Stimulated activated CD4-positive, alpha-beta T cell treated with anti-CD3 and anti-CD28 coated beads, TNF-alpha, amount 100 ng/mL, for 4 hours (primary cell): ENCODE measurements at regions not wholly inside any gene's neighbourhood (a gene's known extent, or its start where the extent isn't known, plus 50 kb on each side); places are given as distances from the start of the nearest gene placed in this dataset.
"Not testable (repeated sequence)": the region's sequence is repeated elsewhere in the genome, so short reads cannot be mapped to it uniquely, and the experiment has no call there.

Experiments used
- DNase-seq, 3 experiments: peaks; one replicate each; pipeline ENCODE4 v3.0.0-alpha.2; 2020; ENCODE audit warnings: low read depth in 3 of 3

GRCh38 chr4:36601864-36602495, 320.6 kb downstream of the DTHD1 start:
- no peak for DNase-seq

DNA sequence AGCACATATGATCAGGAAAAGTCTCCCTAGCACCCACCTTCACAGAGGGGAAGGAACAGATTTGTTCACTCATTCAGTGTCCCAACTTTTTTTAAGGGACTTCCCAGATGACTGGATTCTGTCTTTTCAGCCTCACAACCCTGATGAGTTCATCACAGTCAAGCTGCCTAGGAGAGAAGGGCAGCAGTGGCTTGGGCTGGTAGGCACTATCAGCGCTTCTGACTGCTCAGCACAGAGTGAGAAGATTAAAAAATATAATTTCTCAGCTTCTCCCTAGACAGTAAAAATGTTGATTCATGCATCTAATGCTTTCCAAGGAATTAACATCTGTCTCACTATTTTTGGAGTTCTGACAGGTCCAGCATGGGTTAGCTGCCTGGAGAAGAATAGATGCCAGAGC, 328.2 kb downstream of the DTHD1 start:
- DNase-seq = no peak

- no peak for DNase-seq
Measured at GRCh38 chr4:36610628-36611027, 329.2 kb downstream of the DTHD1 start.

DNA sequence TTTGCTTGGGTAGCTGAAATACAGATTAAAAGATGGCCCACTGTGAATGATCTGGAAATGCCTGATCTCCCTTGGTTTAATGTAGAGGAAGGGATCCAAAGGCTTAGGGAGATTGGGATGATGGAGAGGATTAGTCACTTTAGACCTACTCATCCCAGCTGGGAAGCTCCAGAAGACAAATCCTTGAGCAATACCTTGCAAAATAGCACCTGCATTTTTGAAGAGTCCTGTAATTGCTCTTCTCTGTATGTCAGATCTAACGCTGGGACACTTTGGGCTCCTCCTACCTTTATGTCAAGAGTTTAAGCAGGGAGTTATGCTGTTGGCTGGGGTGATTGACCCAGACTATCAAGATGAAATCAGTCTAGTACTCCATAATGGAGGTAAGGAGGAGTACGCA, 331.7 kb downstream of the DTHD1 start:
- DNase-seq = not testable (repeated sequence)

GRCh38 chr4:36614011-36614410, 332.6 kb downstream of the DTHD1 start:
- DNase-seq = no peak

GRCh38 chr4:36618102-36618501, 336.7 kb downstream of the DTHD1 start:
- no peak for DNase-seq

GRCh38 chr4:36624030-36624429, 342.6 kb downstream of the DTHD1 start:
- DNase-seq = no peak

GRCh38 chr4:36638273-36638811, 356.9 kb downstream of the DTHD1 start:
- no peak for DNase-seq

- no peak for DNase-seq
Measured at GRCh38 chr4:36640876-36641275, 359.5 kb downstream of the DTHD1 start.

- no peak for DNase-seq
Measured at GRCh38 chr4:36651253-36651652, 369.8 kb downstream of the DTHD1 start.

GRCh38 chr4:36652857-36653256, 371.4 kb downstream of the DTHD1 start:
- DNase-seq = no peak

- DNase-seq = no peak
Measured at GRCh38 chr4:36665985-36666527, 384.6 kb downstream of the DTHD1 start.

GRCh38 chr4:36675436-36675835, 394.0 kb downstream of the DTHD1 start:
- DNase-seq = no peak

GRCh38 chr4:36676139-36677050, 395.0 kb downstream of the DTHD1 start:
- no peak for DNase-seq

GRCh38 chr4:36677112-36677511, 395.7 kb downstream of the DTHD1 start:
- DNase-seq = no peak

GRCh38 chr4:36677874-36678273, 396.5 kb downstream of the DTHD1 start:
- DNase-seq = no peak

DNA sequence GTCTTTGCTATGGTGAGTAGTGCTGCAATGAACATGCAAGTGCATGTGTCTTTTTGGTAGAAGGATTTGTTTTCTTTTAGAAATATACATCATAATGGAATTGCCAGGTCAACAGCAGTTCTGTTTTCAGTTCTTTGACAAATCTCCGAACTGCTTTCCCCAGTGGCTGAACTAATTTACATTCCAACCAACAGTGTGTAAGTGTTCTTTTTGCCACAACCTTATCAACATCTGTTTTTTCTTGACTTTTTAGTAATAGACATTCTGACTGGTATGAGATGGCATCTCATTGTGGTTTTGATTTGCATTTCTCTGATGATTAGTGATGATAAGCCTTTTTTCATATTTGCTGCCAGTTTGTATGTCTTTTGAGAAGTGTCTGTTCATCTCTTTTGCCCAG, 406.3 kb downstream of the DTHD1 start:
- DNase-seq = no peak

DNA sequence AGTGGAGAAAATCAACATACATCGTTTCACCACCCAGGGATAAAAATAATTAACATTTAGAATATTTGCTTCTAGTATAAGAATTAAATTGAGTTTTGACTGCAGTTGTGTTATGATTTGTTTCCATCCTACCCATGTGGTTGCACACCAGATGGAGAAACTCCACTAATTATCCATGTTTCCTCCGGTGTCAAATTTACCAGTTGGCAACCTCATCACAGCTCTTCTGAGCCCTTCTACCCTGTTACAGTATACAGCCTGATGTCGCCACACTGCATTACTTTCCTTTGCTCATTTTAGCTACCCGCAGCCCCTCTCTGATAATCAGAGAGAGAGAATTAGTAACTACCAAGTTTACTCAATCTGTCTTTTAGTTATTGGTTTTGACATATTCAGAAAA, 411.2 kb downstream of the DTHD1 start:
- DNase-seq = no peak

- no peak for DNase-seq
Measured at GRCh38 chr4:36702245-36702644, 420.8 kb downstream of the DTHD1 start.

- no peak for DNase-seq
Measured at GRCh38 chr4:36704289-36704688, 422.9 kb downstream of the DTHD1 start.

DNA sequence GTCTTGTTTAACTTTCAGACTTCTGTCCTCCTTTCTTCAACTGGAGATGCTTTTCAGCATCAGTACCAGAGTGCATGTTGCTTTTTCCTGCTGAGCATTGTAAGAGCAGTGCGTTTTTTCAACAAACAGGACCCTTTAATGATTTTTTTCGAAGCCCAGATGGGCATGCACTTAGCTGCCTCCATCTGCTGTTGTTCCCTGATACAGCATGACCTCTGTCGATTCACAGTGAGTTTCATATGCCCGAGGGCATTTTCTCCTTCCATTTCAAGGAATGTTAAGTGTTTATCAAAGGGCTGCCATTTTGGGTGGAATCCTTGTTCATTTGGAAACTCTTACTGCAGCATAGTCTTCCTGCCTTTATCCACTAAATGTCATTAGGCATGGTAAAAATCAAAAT, 428.6 kb downstream of the DTHD1 start:
- no peak for DNase-seq

- no peak for DNase-seq
Measured at GRCh38 chr4:36712013-36712412, 430.6 kb downstream of the DTHD1 start.

GRCh38 chr4:36716874-36717273, 435.5 kb downstream of the DTHD1 start:
- DNase-seq = no peak
